GM23338 (cell line): ENCODE measurements at regions not wholly inside any gene's neighbourhood (a gene's known extent, or its start where the extent isn't known, plus 50 kb on each side); places are given as distances from the start of the nearest gene placed in this dataset.
"Not testable (repeated sequence)": the region's sequence is repeated elsewhere in the genome, so short reads cannot be mapped to it uniquely, and the experiment has no call there.

Experiments
- ATAC-seq: fragments of 200-7000 bp; cut with Tn5 transposase; 3 replicates; pipeline ENCODE4 v1.9.1; 2020
- DNase-seq: peaks from one replicate; pipeline ENCODE4 v3.0.0-alpha.2; 2015; ENCODE audit warnings: low spot score
- H2AFZ ChIP-seq: fragments of 200-600 bp; sonication (generic); 2 replicates; pipeline ENCODE4 v1.8.0; 2016; ENCODE audit warnings: antibody characterized with exemption, mild to moderate bottlenecking, moderate library complexity
- H3F3A ChIP-seq: fragments of 200-600 bp; sonication (generic); replicated peaks from 2 replicates; pipeline ENCODE4 v1.8.0; 2017; ENCODE audit warnings: antibody characterized with exemption, mixed run types, low read depth
- H3K27ac ChIP-seq: fragments of 200-600 bp; sonication (generic); 2 replicates; pipeline ENCODE4 v1.6.1; 2016; ENCODE audit warnings: low read depth
- H3K27me3 ChIP-seq: fragments of 200-600 bp; sonication (generic); 2 replicates; pipeline ENCODE4 v1.8.0; 2016; ENCODE audit warnings: mild to moderate bottlenecking, mixed run types, moderate library complexity; ENCODE audit not compliant: insufficient read depth
- H3K36me3 ChIP-seq: fragments of 200-600 bp; sonication (generic); 2 replicates; pipeline ENCODE4 v1.8.0; 2016; ENCODE audit warnings: mild to moderate bottlenecking; ENCODE audit not compliant: insufficient read depth
- H3K4me1 ChIP-seq: fragments of 200-600 bp; sonication (generic); 2 replicates; pipeline ENCODE4 v1.8.0; 2016; ENCODE audit warnings: mild to moderate bottlenecking, moderate library complexity; ENCODE audit not compliant: insufficient read depth
- H3K4me2 ChIP-seq: fragments of 200-600 bp; sonication (generic); 2 replicates; pipeline ENCODE4 v1.7.1; 2017; ENCODE audit warnings: mixed run types
- H3K4me3 ChIP-seq: fragments of 200-600 bp; sonication (generic); 2 replicates; pipeline ENCODE4 v1.6.1; 2016; ENCODE audit warnings: mixed run types
- H3K79me2 ChIP-seq: fragments of 200-600 bp; sonication (generic); replicated peaks from 2 replicates; pipeline ENCODE4 v1.8.0; 2017; ENCODE audit warnings: mild to moderate bottlenecking; ENCODE audit not compliant: insufficient read depth
- H3K9me2 ChIP-seq: fragments of 200-600 bp; sonication (generic); 2 replicates; pipeline ENCODE4 v1.8.0; 2017; ENCODE audit not compliant: insufficient read depth
- H4K20me1 ChIP-seq: fragments of 200-600 bp; sonication (generic); replicated peaks from 2 replicates; pipeline ENCODE4 v1.8.0; 2017; ENCODE audit warnings: mild to moderate bottlenecking; ENCODE audit not compliant: insufficient read depth
- H3K27ac Mint-ChIP-seq: 2 replicates; pipeline ENCODE4 v1.8.0; 2020; ENCODE audit warnings: inconsistent platforms, mild to moderate bottlenecking, moderate library complexity, mixed read lengths
- H3K27me3 Mint-ChIP-seq: 3 replicates; pipeline ENCODE4 v1.8.0; 2022; ENCODE audit warnings: low read depth, mild to moderate bottlenecking, moderate library complexity, mixed read lengths, inconsistent platforms; ENCODE audit not compliant: insufficient read depth, poor library complexity
- H3K36me3 Mint-ChIP-seq: 3 replicates; pipeline ENCODE4 v1.8.0; 2021; ENCODE audit warnings: low read depth, mild to moderate bottlenecking, inconsistent platforms, moderate library complexity, mixed read lengths
- H3K4me1 Mint-ChIP-seq: 3 replicates; pipeline ENCODE4 v1.8.0; 2020; ENCODE audit warnings: mild to moderate bottlenecking, inconsistent platforms, mixed read lengths
- H3K4me3 Mint-ChIP-seq: 3 replicates; pipeline ENCODE4 v1.8.0; 2021; ENCODE audit warnings: moderate library complexity, mild to moderate bottlenecking, inconsistent platforms, mixed read lengths
- H3K9me3 Mint-ChIP-seq: 3 replicates; pipeline ENCODE4 v1.8.0; 2020; ENCODE audit warnings: moderate library complexity, mild to moderate bottlenecking, inconsistent platforms, mixed read lengths
- TF ChIP-seq, protein P1 (sequence below): IDR thresholded peaks from one replicate; pipeline ENCODE4 v1.6.1; 2018; ENCODE audit warnings: antibody characterized with exemption; ENCODE audit not compliant: unreplicated experiment

DNA sequence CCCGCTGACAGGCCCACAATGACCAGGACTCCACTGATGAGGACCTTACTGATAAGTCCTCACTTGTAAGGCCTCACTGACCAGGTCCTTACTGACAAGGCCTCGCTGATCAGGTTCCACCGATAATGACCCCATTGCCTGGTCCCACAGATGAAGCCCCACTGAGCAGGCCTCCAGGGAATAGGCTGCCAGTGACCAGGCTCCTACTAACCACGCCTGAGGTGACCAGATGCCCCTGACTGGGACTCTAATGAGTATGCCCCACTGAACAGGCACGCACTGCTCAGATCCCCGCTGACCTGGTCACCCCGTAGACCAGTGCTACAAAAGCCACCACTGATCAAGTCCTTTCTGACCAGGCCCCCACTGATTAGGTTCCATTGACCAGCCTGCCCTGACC is 241.2 kb downstream of the POTED start:
- H3K27ac Mint-ChIP-seq, H3K4me2 ChIP-seq: not testable (repeated sequence)

DNA sequence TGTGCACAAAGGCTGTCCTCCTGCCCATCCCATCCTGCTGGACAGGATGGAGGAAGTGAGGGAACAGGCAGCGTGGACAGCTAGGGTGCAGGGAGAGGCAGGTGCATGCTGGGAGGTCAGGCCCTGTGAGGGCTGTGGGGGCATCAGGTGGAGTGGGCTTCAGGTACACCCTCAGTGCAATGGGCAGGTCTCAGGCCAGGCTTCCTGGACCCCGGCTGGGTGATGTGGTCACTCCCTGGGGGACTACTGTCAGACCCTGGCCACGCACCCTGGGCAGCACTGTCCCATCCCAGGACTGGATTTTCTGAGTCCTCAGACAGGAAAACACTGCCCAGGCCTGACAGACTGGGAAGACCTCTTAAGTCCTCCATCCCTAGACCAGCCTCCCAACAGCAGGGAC is 239.9 kb downstream of the POTED start:
- not testable (repeated sequence) for H3K27me3 Mint-ChIP-seq, ATAC-seq, H3F3A ChIP-seq, H3K4me2 ChIP-seq, H4K20me1 ChIP-seq, H3K4me3 Mint-ChIP-seq, H3K9me2 ChIP-seq, H3K27ac ChIP-seq, H3K27ac Mint-ChIP-seq, H3K4me1 ChIP-seq, H2AFZ ChIP-seq, H3K36me3 ChIP-seq, DNase-seq, H3K79me2 ChIP-seq, H3K4me3 ChIP-seq, H3K27me3 ChIP-seq, H3K4me1 Mint-ChIP-seq, H3K9me3 Mint-ChIP-seq
- peaks cover 24% of the 10 kb centered on the region for H3K36me3 Mint-ChIP-seq

More for the DNA sequence above, 241.2 kb downstream of the POTED start:
- not testable (repeated sequence) for H3K27ac ChIP-seq, H3K4me3 Mint-ChIP-seq, H3K4me1 Mint-ChIP-seq, H2AFZ ChIP-seq, H3K27me3 ChIP-seq, DNase-seq, H3K9me2 ChIP-seq, H4K20me1 ChIP-seq, H3F3A ChIP-seq, H3K4me3 ChIP-seq, H3K36me3 ChIP-seq, ATAC-seq, H3K4me1 ChIP-seq, H3K79me2 ChIP-seq, H3K9me3 Mint-ChIP-seq
- Mint-ChIP-seq H3K36me3 (peaks cover 24% of the 10 kb centered on the region), H3K27me3 (peaks cover 13% of the 10 kb centered on the region)

DNA sequence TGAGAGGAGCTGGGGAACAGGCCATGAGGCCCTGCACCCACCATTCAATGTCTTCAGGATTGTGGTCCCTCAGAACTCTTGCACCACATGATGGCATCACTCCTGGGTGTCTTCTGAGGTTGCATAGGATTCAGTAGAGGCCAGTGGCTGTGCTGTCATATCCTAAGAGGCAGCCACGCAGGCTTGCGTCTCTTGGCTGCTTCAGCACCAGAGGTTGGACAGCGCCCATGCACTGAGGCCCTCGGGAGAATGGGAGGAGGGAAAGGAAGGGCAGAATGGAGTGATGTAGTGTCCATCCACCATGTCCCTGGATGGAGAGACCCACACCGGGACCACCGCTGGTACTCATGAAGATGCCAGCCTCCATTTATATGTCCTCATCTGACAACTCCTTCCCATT is 237.1 kb downstream of the POTED start:
- H3K9me3 Mint-ChIP-seq, H3K36me3 ChIP-seq, H4K20me1 ChIP-seq, H3K27me3 Mint-ChIP-seq, H3K4me1 Mint-ChIP-seq, H2AFZ ChIP-seq, H3K4me2 ChIP-seq, ATAC-seq, H3K9me2 ChIP-seq, H3K4me3 ChIP-seq, H3K4me1 ChIP-seq, H3F3A ChIP-seq, H3K4me3 Mint-ChIP-seq, H3K27ac Mint-ChIP-seq, H3K27me3 ChIP-seq, H3K79me2 ChIP-seq, H3K27ac ChIP-seq: not testable (repeated sequence)
- DNase-seq, result peak; percentile 44
- H3K36me3 Mint-ChIP-seq, result peaks cover 37% of the 10 kb centered on the region
- TF ChIP-seq, protein P1, sequence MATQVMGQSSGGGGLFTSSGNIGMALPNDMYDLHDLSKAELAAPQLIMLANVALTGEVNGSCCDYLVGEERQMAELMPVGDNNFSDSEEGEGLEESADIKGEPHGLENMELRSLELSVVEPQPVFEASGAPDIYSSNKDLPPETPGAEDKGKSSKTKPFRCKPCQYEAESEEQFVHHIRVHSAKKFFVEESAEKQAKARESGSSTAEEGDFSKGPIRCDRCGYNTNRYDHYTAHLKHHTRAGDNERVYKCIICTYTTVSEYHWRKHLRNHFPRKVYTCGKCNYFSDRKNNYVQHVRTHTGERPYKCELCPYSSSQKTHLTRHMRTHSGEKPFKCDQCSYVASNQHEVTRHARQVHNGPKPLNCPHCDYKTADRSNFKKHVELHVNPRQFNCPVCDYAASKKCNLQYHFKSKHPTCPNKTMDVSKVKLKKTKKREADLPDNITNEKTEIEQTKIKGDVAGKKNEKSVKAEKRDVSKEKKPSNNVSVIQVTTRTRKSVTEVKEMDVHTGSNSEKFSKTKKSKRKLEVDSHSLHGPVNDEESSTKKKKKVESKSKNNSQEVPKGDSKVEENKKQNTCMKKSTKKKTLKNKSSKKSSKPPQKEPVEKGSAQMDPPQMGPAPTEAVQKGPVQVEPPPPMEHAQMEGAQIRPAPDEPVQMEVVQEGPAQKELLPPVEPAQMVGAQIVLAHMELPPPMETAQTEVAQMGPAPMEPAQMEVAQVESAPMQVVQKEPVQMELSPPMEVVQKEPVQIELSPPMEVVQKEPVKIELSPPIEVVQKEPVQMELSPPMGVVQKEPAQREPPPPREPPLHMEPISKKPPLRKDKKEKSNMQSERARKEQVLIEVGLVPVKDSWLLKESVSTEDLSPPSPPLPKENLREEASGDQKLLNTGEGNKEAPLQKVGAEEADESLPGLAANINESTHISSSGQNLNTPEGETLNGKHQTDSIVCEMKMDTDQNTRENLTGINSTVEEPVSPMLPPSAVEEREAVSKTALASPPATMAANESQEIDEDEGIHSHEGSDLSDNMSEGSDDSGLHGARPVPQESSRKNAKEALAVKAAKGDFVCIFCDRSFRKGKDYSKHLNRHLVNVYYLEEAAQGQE, result peak; percentile 69

DNA sequence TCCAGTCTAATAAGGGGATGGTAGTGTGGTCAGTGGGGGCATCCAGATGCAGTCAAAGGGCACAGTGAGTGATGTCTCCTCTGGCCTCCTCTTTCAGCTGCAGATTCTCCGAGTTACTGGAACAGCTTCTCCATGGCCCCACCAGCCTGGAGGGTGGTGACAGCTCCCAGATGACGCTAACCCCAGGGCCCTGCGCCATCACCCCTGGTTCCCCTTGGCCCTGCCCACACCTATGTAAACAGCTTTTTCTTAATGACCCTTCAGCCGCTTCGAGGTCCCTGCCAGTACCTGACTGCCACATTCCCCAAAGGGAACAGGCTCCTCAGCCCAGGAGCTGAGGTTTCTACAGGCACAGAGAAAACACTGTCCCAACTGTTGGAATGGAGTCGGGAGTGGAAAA is 235.0 kb downstream of the POTED start:
- not testable (repeated sequence) for H3K27ac ChIP-seq, H4K20me1 ChIP-seq, H3K4me3 ChIP-seq, H3K4me2 ChIP-seq, H3K4me3 Mint-ChIP-seq, H3K27me3 ChIP-seq, H3K9me3 Mint-ChIP-seq, H3K27me3 Mint-ChIP-seq, H2AFZ ChIP-seq, H3K4me1 ChIP-seq, H3K79me2 ChIP-seq, H3K4me1 Mint-ChIP-seq, H3K27ac Mint-ChIP-seq, H3K36me3 ChIP-seq, H3K9me2 ChIP-seq, DNase-seq, ATAC-seq, H3F3A ChIP-seq
- H3K36me3 Mint-ChIP-seq, result peaks cover 33% of the 10 kb centered on the region

DNA sequence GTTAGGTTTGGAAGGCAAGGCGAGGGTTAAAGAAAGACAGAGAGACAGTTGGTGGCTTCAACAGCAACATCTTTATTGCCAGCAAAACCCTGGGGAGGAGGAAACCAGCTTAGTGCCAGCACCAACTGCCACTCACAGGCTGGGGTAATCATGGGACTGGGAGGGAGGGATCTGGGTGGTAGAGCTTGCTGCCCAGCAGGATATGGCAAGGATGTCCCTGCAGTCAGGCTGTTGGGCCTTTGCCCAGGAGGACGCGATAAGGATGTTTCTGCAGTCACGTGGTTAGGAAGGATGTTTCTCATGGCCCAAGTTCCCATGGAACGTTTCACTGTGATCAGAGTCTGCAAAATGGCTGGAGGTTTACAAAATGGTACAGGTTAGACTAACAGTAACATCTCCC is 233.5 kb downstream of the POTED start:
- not testable (repeated sequence) for H3K4me1 Mint-ChIP-seq, H3K79me2 ChIP-seq, H3K4me3 Mint-ChIP-seq, H3K27me3 Mint-ChIP-seq, ATAC-seq, DNase-seq, H3K27me3 ChIP-seq, H3K9me2 ChIP-seq, H3K4me3 ChIP-seq, H3K27ac ChIP-seq, H3K4me2 ChIP-seq, H3K36me3 ChIP-seq, H4K20me1 ChIP-seq, H3K27ac Mint-ChIP-seq, H3K4me1 ChIP-seq, H2AFZ ChIP-seq, H3F3A ChIP-seq
- Mint-ChIP-seq H3K36me3 (peaks cover 24% of the 10 kb centered on the region), H3K9me3 (peaks cover 12% of the 10 kb centered on the region)

DNA sequence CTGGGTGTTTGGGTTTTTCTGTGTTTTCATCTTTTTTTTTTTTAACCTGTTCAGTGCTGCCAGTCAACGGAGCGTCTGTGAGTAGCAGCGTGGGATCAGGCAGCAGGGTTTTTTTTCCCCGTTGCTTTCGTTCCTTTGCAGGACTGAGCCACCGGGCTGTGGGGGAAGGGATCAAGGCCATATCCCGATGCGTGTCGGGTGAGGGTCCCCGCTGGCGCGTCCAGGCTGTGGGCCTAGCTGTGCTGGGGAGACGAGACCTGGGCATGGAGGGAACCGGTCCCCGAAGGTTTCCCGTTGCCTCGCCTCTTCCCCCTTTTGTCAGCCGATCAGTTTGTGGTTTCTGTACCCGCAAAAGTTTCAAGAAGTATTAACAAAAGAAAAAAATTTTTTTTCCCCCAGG is 218.1 kb downstream of the POTED start:
- not testable (repeated sequence) for H3K4me3 ChIP-seq, H3K27me3 Mint-ChIP-seq, H3K27ac ChIP-seq, H3K4me1 Mint-ChIP-seq, H4K20me1 ChIP-seq, H2AFZ ChIP-seq, H3K27me3 ChIP-seq, H3K4me1 ChIP-seq, DNase-seq, H3K36me3 Mint-ChIP-seq, H3K79me2 ChIP-seq, ATAC-seq, H3K9me2 ChIP-seq, H3K4me3 Mint-ChIP-seq, H3K27ac Mint-ChIP-seq, H3F3A ChIP-seq, H3K4me2 ChIP-seq, H3K36me3 ChIP-seq
- H3K9me3 Mint-ChIP-seq, result peaks cover 24% of the 10 kb centered on the region
